SK-N-MC (cell line): ENCODE measurements at regions not wholly inside any gene's neighbourhood (a gene's known extent, or its start where the extent isn't known, plus 50 kb on each side); places are given as distances from the start of the nearest gene placed in this dataset.

Experiments used
- DNase-seq: peaks from one replicate; pipeline ENCODE4 v3.0.0-alpha.2; 2011; ENCODE audit warnings: low read depth, low spot score
- H3K27ac ChIP-seq: fragments of 200-600 bp; sonication (generic); 2 replicates; pipeline ENCODE4 v1.5.1; 2016; ENCODE audit warnings: mixed run types
- H3K36me3 ChIP-seq: fragments of 200-600 bp; sonication (generic); 2 replicates; pipeline ENCODE4 v1.6.1; 2017; ENCODE audit warnings: antibody characterized with exemption, low read length, mixed read lengths; ENCODE audit not compliant: insufficient read depth
- H3K4me3 ChIP-seq: fragments of 200-600 bp; sonication (generic); 2 replicates; pipeline ENCODE4 v1.5.1; 2016
- H3K9ac ChIP-seq: fragments of 200-600 bp; sonication (generic); 2 replicates; pipeline ENCODE4 v1.8.0; 2017; ENCODE audit warnings: mixed run types, mixed read lengths; ENCODE audit not compliant: insufficient read length
- H3K9me3 ChIP-seq: fragments of 200-600 bp; sonication (generic); 2 replicates; pipeline ENCODE4 v1.6.1; 2017; ENCODE audit warnings: low read depth, mild to moderate bottlenecking, antibody characterized with exemption, low read length, moderate library complexity, mixed read lengths
- EZH2 ChIP-seq: fragments of 200-600 bp; sonication (generic); IDR thresholded peaks from one replicate; pipeline ENCODE4 v1.6.1; 2017; ENCODE audit warnings: antibody characterized with exemption
- FOXP2 ChIP-seq: optimal IDR thresholded peaks from 2 replicates; pipeline ENCODE3; 2011; ENCODE audit warnings: mild to moderate bottlenecking, moderate library complexity; ENCODE audit not compliant: insufficient read depth; ENCODE audit errors: extremely low read length, control extremely low read depth
- POLR2AphosphoS5 ChIP-seq: IDR thresholded peaks from 2 replicates; pipeline ENCODE4 v1.6.1; 2012; ENCODE audit warnings: mild to moderate bottlenecking, low read depth, low read length, borderline replicate concordance

DNA sequence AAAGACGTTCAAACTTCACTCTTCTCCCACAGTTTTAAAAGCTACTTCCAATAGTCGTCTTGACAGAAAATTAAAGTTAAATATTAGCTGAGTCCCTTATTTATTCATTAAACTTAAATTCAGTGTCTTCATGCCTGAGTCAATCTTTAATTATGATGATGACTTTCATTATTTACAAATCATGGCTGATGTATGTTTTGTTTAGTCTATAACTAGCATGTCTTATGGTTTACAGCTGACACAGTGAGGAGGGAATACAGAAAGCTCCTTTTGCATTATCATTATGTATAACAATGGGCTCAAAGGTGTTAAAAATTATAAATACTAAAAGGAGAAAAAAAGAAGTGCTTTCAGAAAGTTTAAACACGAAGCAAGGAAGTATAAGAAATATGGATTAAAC lies 1333.1 kb downstream of the CDH8 start:
- TF ChIP-seq EZH2: no peak
- TF ChIP-seq FOXP2: no peak
- TF ChIP-seq POLR2AphosphoS5: no peak
- Histone ChIP-seq H3K27ac (no peak overlapping the region), H3K9me3 (no peaks in the 10 kb centered on the region), H3K4me3 (no peak overlapping the region), H3K36me3 (no peaks in the 10 kb centered on the region), H3K9ac (no peak overlapping the region)
- no peak for DNase-seq

- Histone ChIP-seq H3K27ac (no peak overlapping the region), H3K36me3 (no peaks in the 10 kb centered on the region), H3K9me3 (no peaks in the 10 kb centered on the region), H3K4me3 (no peak overlapping the region), H3K9ac (no peak overlapping the region)
- no peak for DNase-seq
- TF ChIP-seq POLR2AphosphoS5: no peak
- TF ChIP-seq FOXP2: no peak
- TF ChIP-seq EZH2: no peak
Measured at GRCh38 chr16:60686824-60687223, 1349.4 kb downstream of the CDH8 start.

GRCh38 chr16:60684002-60684401 lies 1352.2 kb downstream of the CDH8 start:
- Histone ChIP-seq H3K27ac (no peak overlapping the region), H3K9me3 (no peaks in the 10 kb centered on the region), H3K36me3 (no peaks in the 10 kb centered on the region), H3K9ac (no peak overlapping the region), H3K4me3 (no peak overlapping the region)
- TF ChIP-seq POLR2AphosphoS5: no peak
- no peak for TF ChIP-seq EZH2
- TF ChIP-seq FOXP2: no peak
- no peak for DNase-seq

DNA sequence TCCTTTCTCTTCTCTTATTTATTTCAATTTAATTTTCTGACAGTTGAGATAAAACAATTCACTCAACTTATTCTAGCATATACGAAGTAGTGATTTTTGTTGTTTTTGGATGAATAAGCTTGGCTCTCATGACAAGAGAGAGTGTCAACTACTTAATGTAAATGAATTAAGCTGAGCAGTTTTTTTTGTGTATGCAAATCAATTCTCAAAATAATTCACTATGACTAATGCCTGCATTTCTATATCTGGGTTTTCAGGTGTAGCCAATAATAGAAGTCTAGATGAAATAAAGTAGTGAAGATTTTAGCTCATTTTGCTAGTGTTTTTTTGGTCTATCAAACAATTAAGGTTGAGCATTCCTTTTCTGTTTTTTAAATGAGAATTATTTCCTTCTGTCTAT lies 1354.0 kb downstream of the CDH8 start:
- DNase-seq: no peak
- Histone ChIP-seq H3K9me3 (no peaks in the 10 kb centered on the region), H3K4me3 (no peak overlapping the region), H3K36me3 (no peaks in the 10 kb centered on the region), H3K27ac (no peak overlapping the region), H3K9ac (no peak overlapping the region)
- TF ChIP-seq FOXP2: no peak
- TF ChIP-seq EZH2: no peak
- TF ChIP-seq POLR2AphosphoS5: no peak

DNA sequence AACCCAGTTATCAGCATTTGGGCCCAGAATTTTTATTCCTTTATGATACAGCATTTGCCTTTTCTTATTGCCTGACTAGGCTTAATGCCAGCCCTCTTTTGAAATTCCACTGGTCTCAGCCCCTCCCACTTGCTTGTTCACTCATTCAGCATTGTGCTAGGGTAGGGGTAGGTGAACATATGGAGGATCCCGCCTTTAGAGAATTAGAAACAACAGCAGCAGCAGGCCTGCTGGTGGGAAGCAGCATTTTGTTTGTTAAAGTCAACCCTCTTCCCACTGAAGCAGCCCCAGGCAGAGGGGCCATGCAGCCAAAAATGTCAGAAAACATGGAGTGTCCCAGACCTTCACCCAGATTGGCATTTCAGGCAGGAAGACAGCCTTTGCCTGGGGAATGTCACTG lies 1355.2 kb downstream of the CDH8 start:
- H3K9ac ChIP-seq: no peak overlapping the region
- no peaks in the 10 kb centered on the region for H3K36me3 ChIP-seq
- DNase-seq: no peak
- H3K9me3 ChIP-seq: no peaks in the 10 kb centered on the region
- no peak overlapping the region for H3K4me3 ChIP-seq
- no peak for TF ChIP-seq POLR2AphosphoS5
- TF ChIP-seq FOXP2: no peak
- no peak for TF ChIP-seq EZH2
- no peak overlapping the region for H3K27ac ChIP-seq

- Histone ChIP-seq H3K27ac (no peak overlapping the region), H3K9me3 (no peaks in the 10 kb centered on the region), H3K9ac (no peak overlapping the region), H3K36me3 (no peaks in the 10 kb centered on the region), H3K4me3 (no peak overlapping the region)
- no peak for TF ChIP-seq POLR2AphosphoS5
- TF ChIP-seq FOXP2: no peak
- TF ChIP-seq EZH2: no peak
- no peak for DNase-seq
Measured at GRCh38 chr16:60675022-60675421, 1361.2 kb downstream of the CDH8 start.

- H3K9me3 ChIP-seq: no peaks in the 10 kb centered on the region
- no peaks in the 10 kb centered on the region for H3K36me3 ChIP-seq
- no peak overlapping the region for H3K27ac ChIP-seq
- TF ChIP-seq EZH2: no peak
- TF ChIP-seq FOXP2: no peak
- no peak for TF ChIP-seq POLR2AphosphoS5
- H3K9ac ChIP-seq: no peak overlapping the region
- DNase-seq: no peak
- H3K4me3 ChIP-seq: no peak overlapping the region
Measured at GRCh38 chr16:60674241-60674640, 1362.0 kb downstream of the CDH8 start.

DNA sequence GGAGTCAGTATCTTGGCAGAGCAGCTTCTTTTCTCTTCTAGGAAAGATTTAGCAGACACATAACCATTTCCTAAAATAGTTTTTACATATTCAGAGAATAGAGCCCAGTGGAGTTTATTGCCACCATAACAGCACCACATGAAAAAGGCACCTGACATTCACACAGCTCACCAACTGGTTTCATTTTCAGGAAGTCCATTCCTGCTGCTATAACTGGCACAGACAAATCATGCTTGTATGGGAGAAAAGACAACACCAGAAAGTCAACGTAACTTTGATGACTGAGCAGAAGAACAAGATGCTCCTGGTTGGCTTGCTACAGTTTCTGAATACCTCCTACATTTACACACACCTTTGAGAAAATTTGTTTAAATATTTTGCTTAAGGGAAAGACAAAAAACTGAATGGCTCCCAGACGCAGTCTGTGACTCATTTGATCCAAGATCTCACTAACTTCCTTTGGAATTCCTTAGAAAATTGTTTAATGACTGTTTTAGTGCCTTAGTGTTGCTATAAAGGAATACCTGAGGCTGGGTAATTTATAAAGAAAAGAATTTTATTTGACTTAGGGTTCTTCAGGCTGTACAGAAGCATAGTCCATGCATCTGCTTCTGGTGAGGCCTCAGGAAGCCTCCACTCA lies 1380.6 kb downstream of the CDH8 start:
- Histone ChIP-seq H3K9me3 (no peaks in the 10 kb centered on the region), H3K4me3 (no peak overlapping the region), H3K9ac (no peak overlapping the region), H3K36me3 (no peaks in the 10 kb centered on the region), H3K27ac (no peak overlapping the region)
- no peak for DNase-seq
- no peak for TF ChIP-seq EZH2
- TF ChIP-seq FOXP2: no peak
- TF ChIP-seq POLR2AphosphoS5: no peak

DNA sequence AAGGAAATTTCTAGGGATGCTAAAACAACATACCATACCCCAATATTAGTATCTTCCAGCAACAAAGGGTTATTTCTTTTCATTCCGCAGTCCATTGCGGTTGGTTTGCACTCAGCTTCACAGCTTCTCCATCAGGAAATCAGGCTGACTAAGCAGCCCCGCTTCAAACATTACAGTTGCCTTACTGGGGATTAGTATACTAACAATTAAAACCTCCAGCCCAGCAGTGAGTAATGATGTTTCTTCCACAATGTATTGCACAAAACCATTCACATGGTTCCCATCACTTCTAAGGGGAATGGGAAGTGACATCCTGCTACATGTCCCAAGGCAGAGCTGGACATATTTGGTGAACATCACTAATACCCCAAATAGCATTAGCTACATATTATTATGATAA lies 1384.9 kb downstream of the CDH8 start:
- no peak overlapping the region for H3K9ac ChIP-seq
- TF ChIP-seq POLR2AphosphoS5 (no peak), EZH2 (no peak), FOXP2 (no peak)
- H3K27ac ChIP-seq: no peak overlapping the region
- no peak overlapping the region for H3K4me3 ChIP-seq
- H3K36me3 ChIP-seq: no peaks in the 10 kb centered on the region
- no peak for DNase-seq
- H3K9me3 ChIP-seq: no peaks in the 10 kb centered on the region
